Type B pancreatic cell (in vitro differentiated cells): ENCODE measurements at regions not wholly inside any gene's neighbourhood (a gene's known extent, or its start where the extent isn't known, plus 50 kb on each side); places are given as distances from the start of the nearest gene placed in this dataset.

ENCODE experiments used
- DNase-seq: peaks from one replicate; pipeline ENCODE4 v3.0.0; 2021; ENCODE audit warnings: mixed read lengths; ENCODE audit not compliant: unreplicated experiment; ENCODE audit errors: extremely low spot score
- H3K27ac Mint-ChIP-seq: 2 replicates; pipeline ENCODE4 v1.8.0; 2021; ENCODE audit warnings: mild to moderate bottlenecking, mixed read lengths
- H3K27me3 Mint-ChIP-seq: 2 replicates; pipeline ENCODE4 v1.8.0; 2021; ENCODE audit warnings: mixed read lengths
- H3K36me3 Mint-ChIP-seq: 2 replicates; pipeline ENCODE4 v1.8.0; 2021; ENCODE audit warnings: mixed read lengths
- H3K4me1 Mint-ChIP-seq: one replicate; pipeline ENCODE4 v1.8.0; 2021; ENCODE audit warnings: mixed read lengths; ENCODE audit not compliant: unreplicated experiment
- H3K4me3 Mint-ChIP-seq: 2 replicates; pipeline ENCODE4 v1.8.0; 2021; ENCODE audit warnings: mild to moderate bottlenecking, mixed read lengths
- H3K9me3 Mint-ChIP-seq: 2 replicates; pipeline ENCODE4 v1.8.0; 2021; ENCODE audit warnings: mixed read lengths
- TF ChIP-seq, protein P1 (sequence below): fragments of 200-600 bp; sonication (generic); conservative IDR thresholded peaks from 2 replicates; pipeline ENCODE4 v1.5.0; 2021; ENCODE audit warnings: antibody characterized with exemption, mild to moderate bottlenecking

DNA sequence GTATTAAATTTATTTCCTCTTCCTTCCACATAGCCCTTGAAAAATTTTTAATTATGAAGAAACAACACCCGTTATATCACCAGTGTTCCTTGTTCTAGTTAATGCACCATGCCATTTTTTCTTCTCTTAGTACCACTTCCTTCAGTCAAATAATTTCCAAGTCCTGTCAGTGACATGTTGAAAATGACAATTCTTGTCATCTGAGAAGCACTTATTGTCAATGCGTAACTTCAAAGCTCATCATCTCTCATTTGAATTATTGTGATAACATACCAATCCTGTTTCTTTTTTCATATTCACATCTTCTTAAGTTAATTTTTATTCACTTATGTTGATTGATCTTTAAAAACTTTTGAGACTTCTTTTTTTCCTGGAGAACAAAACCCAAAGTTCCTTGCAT is 320.4 kb downstream of the ASXL3 start:
- H3K4me1 Mint-ChIP-seq, result no peaks in the 10 kb centered on the region
- H3K36me3 Mint-ChIP-seq, result no peaks in the 10 kb centered on the region
- H3K27ac Mint-ChIP-seq, result no peak overlapping the region
- no peak for DNase-seq
- peaks cover 5% of the 10 kb centered on the region for H3K9me3 Mint-ChIP-seq
- no peak overlapping the region for H3K4me3 Mint-ChIP-seq
- no peaks in the 10 kb centered on the region for H3K27me3 Mint-ChIP-seq
- TF ChIP-seq, protein P1, sequence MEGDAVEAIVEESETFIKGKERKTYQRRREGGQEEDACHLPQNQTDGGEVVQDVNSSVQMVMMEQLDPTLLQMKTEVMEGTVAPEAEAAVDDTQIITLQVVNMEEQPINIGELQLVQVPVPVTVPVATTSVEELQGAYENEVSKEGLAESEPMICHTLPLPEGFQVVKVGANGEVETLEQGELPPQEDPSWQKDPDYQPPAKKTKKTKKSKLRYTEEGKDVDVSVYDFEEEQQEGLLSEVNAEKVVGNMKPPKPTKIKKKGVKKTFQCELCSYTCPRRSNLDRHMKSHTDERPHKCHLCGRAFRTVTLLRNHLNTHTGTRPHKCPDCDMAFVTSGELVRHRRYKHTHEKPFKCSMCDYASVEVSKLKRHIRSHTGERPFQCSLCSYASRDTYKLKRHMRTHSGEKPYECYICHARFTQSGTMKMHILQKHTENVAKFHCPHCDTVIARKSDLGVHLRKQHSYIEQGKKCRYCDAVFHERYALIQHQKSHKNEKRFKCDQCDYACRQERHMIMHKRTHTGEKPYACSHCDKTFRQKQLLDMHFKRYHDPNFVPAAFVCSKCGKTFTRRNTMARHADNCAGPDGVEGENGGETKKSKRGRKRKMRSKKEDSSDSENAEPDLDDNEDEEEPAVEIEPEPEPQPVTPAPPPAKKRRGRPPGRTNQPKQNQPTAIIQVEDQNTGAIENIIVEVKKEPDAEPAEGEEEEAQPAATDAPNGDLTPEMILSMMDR, result no peak

DNA sequence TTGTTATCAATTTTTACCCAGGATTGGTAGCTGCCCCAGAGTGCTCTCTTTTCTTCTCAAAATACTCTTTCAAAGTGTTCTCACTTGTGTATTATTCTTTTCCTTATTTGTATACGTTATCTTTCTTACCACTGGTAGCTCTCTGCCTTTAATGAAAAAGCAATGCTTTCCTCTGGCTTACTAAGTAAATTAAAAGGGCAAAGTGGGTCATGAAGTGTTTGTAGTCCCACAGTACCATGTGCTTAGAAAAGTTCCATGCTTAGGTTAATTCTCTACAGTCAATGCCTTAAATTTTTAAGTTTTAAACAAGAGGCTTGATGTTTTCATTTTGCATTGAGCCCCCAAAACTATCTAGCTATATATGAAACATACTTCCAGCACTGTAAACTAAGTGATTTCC is 300.2 kb downstream of the ASXL3 start:
- H3K36me3 Mint-ChIP-seq, result no peaks in the 10 kb centered on the region

DNA sequence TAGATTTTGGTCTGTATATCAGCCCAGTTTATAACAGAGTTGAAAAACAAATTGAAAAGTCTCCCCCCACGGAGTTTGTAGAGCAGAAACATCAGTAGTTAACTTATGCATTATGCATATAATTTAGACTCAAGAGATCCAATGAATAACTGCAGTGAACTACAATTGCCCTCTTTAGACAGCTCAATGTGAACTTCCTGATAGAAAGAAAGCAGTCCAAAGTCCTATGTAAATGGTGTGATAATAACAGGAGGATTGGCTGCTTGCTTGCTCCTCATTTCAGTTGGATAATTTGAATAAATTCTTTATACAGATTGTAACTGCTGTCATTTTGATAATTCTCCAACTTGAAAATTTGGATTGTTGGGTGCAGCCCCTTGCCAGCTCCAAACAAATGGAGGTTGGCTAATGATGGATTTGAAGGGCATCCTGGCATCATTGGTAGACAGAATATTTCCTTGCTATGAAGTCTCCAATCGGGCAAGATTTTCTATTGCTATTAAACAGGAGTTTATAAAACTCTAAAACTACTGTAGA is 297.1 kb downstream of the ASXL3 start:
- no peaks in the 10 kb centered on the region for H3K9me3 Mint-ChIP-seq
- no peaks in the 10 kb centered on the region for H3K27me3 Mint-ChIP-seq
- H3K4me1 Mint-ChIP-seq, result peaks cover 3% of the 10 kb centered on the region
- no peak overlapping the region for H3K4me3 Mint-ChIP-seq
- DNase-seq, result no peak
- TF ChIP-seq, protein P1, result no peak
- no peaks in the 10 kb centered on the region for H3K36me3 Mint-ChIP-seq
- no peak overlapping the region for H3K27ac Mint-ChIP-seq

More for the DNA sequence above, 300.2 kb downstream of the ASXL3 start:
- H3K4me1 Mint-ChIP-seq, result no peaks in the 10 kb centered on the region
- TF ChIP-seq, protein P1, result no peak
- no peak for DNase-seq
- no peak overlapping the region for H3K4me3 Mint-ChIP-seq
- H3K27ac Mint-ChIP-seq, result no peak overlapping the region
- no peaks in the 10 kb centered on the region for H3K27me3 Mint-ChIP-seq
- H3K9me3 Mint-ChIP-seq, result no peaks in the 10 kb centered on the region

DNA sequence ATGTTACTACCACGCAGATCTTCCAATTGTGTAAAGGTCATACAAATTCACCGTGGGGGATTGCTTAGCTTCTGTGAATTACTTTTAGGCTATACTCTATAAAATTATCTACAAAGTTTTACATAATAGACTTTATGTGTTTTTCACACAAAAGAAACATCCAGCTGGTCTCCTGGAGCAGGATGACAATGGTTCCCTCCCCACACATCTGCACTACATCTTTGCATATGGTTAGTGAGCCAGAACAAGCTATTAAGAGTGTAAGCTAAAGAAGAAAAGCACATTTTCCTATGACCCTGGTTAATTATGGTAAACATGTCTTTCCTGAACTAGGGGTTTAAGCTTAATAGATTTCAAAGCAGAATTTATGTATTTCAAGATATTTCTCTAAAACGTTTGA is 295.1 kb downstream of the ASXL3 start:
- no peaks in the 10 kb centered on the region for H3K9me3 Mint-ChIP-seq
- TF ChIP-seq, protein P1, result no peak
- no peak overlapping the region for H3K4me3 Mint-ChIP-seq
- peaks cover 5% of the 10 kb centered on the region for H3K4me1 Mint-ChIP-seq
- no peak for DNase-seq
- H3K36me3 Mint-ChIP-seq, result no peaks in the 10 kb centered on the region
- H3K27me3 Mint-ChIP-seq, result no peaks in the 10 kb centered on the region
- no peak overlapping the region for H3K27ac Mint-ChIP-seq

DNA sequence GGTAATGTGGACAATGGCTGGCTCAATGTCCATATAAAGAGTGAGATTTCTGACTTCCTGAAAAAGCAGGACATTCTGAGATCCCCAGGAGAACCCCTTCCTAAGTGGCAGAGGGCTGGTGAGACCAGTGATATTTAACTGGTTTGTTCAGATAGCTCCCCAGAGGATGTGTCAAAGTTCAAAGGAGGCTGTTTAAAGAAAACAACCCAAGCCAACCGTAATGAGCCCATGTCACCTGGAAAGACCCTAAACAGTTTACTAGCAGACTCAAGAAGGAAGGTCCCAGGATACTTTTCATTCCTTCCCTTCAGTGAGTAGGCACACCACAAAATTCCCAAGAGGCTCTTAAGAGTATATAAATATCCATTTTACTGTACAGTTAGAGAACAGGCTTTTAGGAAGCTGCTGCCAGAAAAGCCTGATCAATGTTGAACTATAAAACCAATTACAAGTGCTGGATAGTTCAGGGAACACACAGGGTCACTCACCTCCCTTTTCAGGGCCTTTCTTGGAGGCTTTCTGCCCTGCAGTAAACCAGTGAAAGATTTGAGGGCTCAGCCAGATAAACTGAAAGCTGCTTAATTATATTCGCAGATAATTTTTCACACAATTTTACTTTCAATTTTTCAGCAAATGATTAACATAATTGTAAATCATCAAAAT is 293.5 kb downstream of the ASXL3 start:
- no peaks in the 10 kb centered on the region for H3K9me3 Mint-ChIP-seq
- no peaks in the 10 kb centered on the region for H3K36me3 Mint-ChIP-seq
- peaks cover 5% of the 10 kb centered on the region for H3K4me1 Mint-ChIP-seq
- no peak overlapping the region for H3K27ac Mint-ChIP-seq
- H3K4me3 Mint-ChIP-seq, result no peak overlapping the region
- DNase-seq, result no peak
- no peaks in the 10 kb centered on the region for H3K27me3 Mint-ChIP-seq
- TF ChIP-seq, protein P1, result no peak
